ENCODE measurements at regions not wholly inside any gene's neighbourhood (a gene's known extent, or its start where the extent isn't known, plus 50 kb on each side); places are given as distances from the start of the nearest gene placed in this dataset.

DNA sequence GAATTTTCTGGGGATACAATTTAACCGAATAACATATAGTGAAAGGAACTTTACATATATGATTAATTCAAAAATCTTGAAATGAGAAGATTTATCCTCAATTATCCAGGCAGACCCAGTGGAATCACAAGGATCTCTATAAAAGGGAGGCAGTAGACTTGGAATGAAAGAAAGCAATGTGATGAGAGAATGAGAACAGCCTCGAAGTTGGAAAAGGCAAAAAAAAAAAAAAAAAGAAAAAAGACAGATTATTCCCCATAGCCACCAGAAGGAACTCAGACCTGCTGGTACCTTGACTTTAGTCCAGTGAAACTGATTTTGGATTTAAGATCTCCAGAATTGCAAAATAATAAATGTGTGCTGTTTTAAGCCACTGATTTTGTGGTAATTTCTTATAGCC lies 416.3 kb upstream of the OR4E1 start:
- no peaks in the 10 kb centered on the region for H3K27me3 ChIP-seq (ENCODE audit: insufficient read depth, low read length, poor library complexity, severe bottlenecking)
- H3K9me3 ChIP-seq (ENCODE audit: insufficient read depth, low read depth, low read length): no peaks in the 10 kb centered on the region
- H3K36me3 ChIP-seq (ENCODE audit: insufficient read depth, low read length): no peaks in the 10 kb centered on the region
- H3K9ac ChIP-seq (ENCODE audit: low read depth, low read length, poor library complexity, severe bottlenecking): no peak overlapping the region
- H3K9me2 ChIP-seq (replicated peaks; ENCODE audit: low read depth, low read length): no peaks in the 10 kb centered on the region
- H3K4me1 ChIP-seq (ENCODE audit: insufficient read depth, low read length, poor library complexity, severe bottlenecking): peaks cover 19% of the 10 kb centered on the region
- H4K20me1 ChIP-seq (ENCODE audit: insufficient read depth, low read length, poor library complexity, severe bottlenecking): no peaks in the 10 kb centered on the region
- H3K4me3 ChIP-seq (ENCODE audit: low read length, poor library complexity, severe bottlenecking): no peak overlapping the region
- H2AFZ ChIP-seq (ENCODE audit: low read length): no peak overlapping the region
- TF ChIP-seq, protein P1, sequence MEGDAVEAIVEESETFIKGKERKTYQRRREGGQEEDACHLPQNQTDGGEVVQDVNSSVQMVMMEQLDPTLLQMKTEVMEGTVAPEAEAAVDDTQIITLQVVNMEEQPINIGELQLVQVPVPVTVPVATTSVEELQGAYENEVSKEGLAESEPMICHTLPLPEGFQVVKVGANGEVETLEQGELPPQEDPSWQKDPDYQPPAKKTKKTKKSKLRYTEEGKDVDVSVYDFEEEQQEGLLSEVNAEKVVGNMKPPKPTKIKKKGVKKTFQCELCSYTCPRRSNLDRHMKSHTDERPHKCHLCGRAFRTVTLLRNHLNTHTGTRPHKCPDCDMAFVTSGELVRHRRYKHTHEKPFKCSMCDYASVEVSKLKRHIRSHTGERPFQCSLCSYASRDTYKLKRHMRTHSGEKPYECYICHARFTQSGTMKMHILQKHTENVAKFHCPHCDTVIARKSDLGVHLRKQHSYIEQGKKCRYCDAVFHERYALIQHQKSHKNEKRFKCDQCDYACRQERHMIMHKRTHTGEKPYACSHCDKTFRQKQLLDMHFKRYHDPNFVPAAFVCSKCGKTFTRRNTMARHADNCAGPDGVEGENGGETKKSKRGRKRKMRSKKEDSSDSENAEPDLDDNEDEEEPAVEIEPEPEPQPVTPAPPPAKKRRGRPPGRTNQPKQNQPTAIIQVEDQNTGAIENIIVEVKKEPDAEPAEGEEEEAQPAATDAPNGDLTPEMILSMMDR (conservative IDR thresholded peaks at IDR 0.05; ENCODE audit: low read length): no peak
- no peak for TF ChIP-seq EZH2phosphoT487 (IDR thresholded peaks at IDR 0.05; ENCODE audit: borderline replicate concordance)
- no peak overlapping the region for H3K4me2 ChIP-seq (ENCODE audit: low read depth, low read length, poor library complexity, severe bottlenecking)
- peaks cover 19% of the 10 kb centered on the region for H3K79me2 ChIP-seq (ENCODE audit: insufficient read depth, low read length)
- no peaks in the 10 kb centered on the region for H3F3A ChIP-seq (ENCODE audit: low read depth)

DNA sequence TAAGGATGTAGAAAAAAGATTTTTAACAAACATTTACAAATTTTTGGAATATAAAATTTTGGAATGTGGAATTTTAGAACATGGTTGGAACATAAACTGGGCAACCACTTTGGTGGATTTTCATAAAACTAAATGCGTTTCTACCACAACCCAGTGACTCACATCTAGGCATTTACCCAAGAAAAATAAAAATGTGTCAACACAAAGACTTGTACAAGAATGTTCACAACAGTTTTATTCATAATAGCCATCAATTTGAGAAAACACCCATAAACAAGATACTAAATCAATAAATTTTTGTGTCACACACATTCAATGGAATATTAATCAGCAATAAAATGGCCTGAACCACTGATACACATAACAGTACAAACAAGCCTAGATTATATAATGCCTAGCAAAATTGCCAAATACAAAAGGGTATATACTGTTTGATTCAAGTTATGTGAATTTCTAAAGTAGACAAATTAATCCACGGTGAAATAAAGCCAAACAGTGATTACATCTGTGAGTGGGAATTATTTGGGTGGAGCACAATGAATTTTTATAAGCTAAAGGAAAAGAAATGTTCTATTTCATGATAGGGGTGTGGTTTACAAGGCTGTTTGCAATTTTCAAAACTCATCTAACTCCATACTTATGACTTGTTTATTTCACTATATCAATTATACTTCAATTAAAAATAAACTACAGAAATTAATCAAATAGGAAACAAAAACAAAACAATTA lies 415.2 kb upstream of the OR4E1 start:
- H3K4me3 ChIP-seq (ENCODE audit: low read length, poor library complexity, severe bottlenecking): no peak overlapping the region
- H3K9me2 ChIP-seq (replicated peaks; ENCODE audit: low read depth, low read length): no peaks in the 10 kb centered on the region
- H2AFZ ChIP-seq (ENCODE audit: low read length): no peak overlapping the region
- H3K4me2 ChIP-seq (ENCODE audit: low read depth, low read length, poor library complexity, severe bottlenecking): no peak overlapping the region
- no peaks in the 10 kb centered on the region for H3F3A ChIP-seq (ENCODE audit: low read depth)
- H3K4me1 ChIP-seq (ENCODE audit: insufficient read depth, low read length, poor library complexity, severe bottlenecking): peaks cover 19% of the 10 kb centered on the region
- H3K27me3 ChIP-seq (ENCODE audit: insufficient read depth, low read length, poor library complexity, severe bottlenecking): no peaks in the 10 kb centered on the region
- H3K9ac ChIP-seq (ENCODE audit: low read depth, low read length, poor library complexity, severe bottlenecking): no peak overlapping the region
- H3K79me2 ChIP-seq (ENCODE audit: insufficient read depth, low read length): peaks cover 24% of the 10 kb centered on the region
- H3K9me3 ChIP-seq (ENCODE audit: insufficient read depth, low read depth, low read length): no peaks in the 10 kb centered on the region
- no peaks in the 10 kb centered on the region for H4K20me1 ChIP-seq (ENCODE audit: insufficient read depth, low read length, poor library complexity, severe bottlenecking)
- no peak for TF ChIP-seq EZH2phosphoT487 (IDR thresholded peaks at IDR 0.05; ENCODE audit: borderline replicate concordance)
- TF ChIP-seq, protein P1 (conservative IDR thresholded peaks at IDR 0.05; ENCODE audit: low read length): no peak
- no peaks in the 10 kb centered on the region for H3K36me3 ChIP-seq (ENCODE audit: insufficient read depth, low read length)

DNA sequence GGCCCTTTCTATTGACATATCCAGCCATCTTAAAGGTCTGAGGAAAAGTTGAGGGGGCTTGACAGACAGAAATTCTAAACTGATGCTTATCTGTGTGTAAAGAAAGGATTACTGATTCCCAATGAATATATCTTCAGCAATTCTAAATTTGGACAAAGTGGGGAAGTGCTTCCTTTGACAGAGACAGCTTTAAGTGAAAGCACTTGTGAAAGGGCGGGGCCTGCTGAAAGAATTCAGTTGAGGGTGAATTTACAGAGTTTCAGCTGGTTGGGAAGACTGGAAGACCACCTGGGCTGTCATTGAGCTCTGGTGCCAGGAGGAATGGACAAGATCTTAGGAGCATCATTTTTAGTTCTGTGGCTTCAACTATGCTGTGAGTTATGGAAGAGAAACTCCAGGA lies 412.5 kb upstream of the OR4E1 start:
- no peak for TF ChIP-seq EZH2phosphoT487 (IDR thresholded peaks at IDR 0.05; ENCODE audit: borderline replicate concordance)
- TF ChIP-seq, protein P1 (conservative IDR thresholded peaks at IDR 0.05; ENCODE audit: low read length): no peak
- Histone ChIP-seq H3K9ac (ENCODE audit: low read depth, low read length, poor library complexity, severe bottlenecking) (peak overlapping the region; percentile 93), H3K36me3 (ENCODE audit: insufficient read depth, low read length) (no peaks in the 10 kb centered on the region), H3K9me2 (replicated peaks; ENCODE audit: low read depth, low read length) (no peaks in the 10 kb centered on the region), H3F3A (ENCODE audit: low read depth) (peaks cover 2% of the 10 kb centered on the region; the same call in 1 of the 2 replicates), H3K79me2 (ENCODE audit: insufficient read depth, low read length) (peaks cover 24% of the 10 kb centered on the region), H3K9me3 (ENCODE audit: insufficient read depth, low read depth, low read length) (no peaks in the 10 kb centered on the region), H3K4me2 (ENCODE audit: low read depth, low read length, poor library complexity, severe bottlenecking) (peak overlapping the region; percentile 50), H3K4me3 (ENCODE audit: low read length, poor library complexity, severe bottlenecking) (peak overlapping the region; percentile 75), H2AFZ (ENCODE audit: low read length) (peak overlapping the region; percentile 23; the same call in 1 of the 2 replicates), H3K4me1 (ENCODE audit: insufficient read depth, low read length, poor library complexity, severe bottlenecking) (peaks cover 26% of the 10 kb centered on the region), H3K27me3 (ENCODE audit: insufficient read depth, low read length, poor library complexity, severe bottlenecking) (no peaks in the 10 kb centered on the region), H4K20me1 (ENCODE audit: insufficient read depth, low read length, poor library complexity, severe bottlenecking) (no peaks in the 10 kb centered on the region)

Measured in Loucy (cell line).